HG03460 (cell line): ENCODE measurements at regions not wholly inside any gene's neighbourhood (a gene's known extent, or its start where the extent isn't known, plus 50 kb on each side); places are given as distances from the start of the nearest gene placed in this dataset.

Experiments
- ATAC-seq: cut with Tn5 transposase; IDR thresholded peaks from one replicate; pipeline ENCODE4 v1.9.1; 2021; ENCODE audit not compliant: unreplicated experiment

- ATAC-seq = no peak
Observed at GRCh38 chr18:53819671-53820070, 404.8 kb downstream of the MBD2 start.

- no peak for ATAC-seq
Observed at GRCh38 chr18:53819174-53819573, 405.3 kb downstream of the MBD2 start.

- no peak for ATAC-seq
Observed at GRCh38 chr18:53817976-53818950, 406.2 kb downstream of the MBD2 start.

- no peak for ATAC-seq
Observed at GRCh38 chr18:53800171-53800570, 424.3 kb downstream of the MBD2 start.

GRCh38 chr18:53799134-53799533 is 425.3 kb downstream of the MBD2 start:
- ATAC-seq = no peak

GRCh38 chr18:53798516-53798915 is 426.0 kb downstream of the MBD2 start:
- no peak for ATAC-seq

- no peak for ATAC-seq
Observed at GRCh38 chr18:53797998-53798495, 426.4 kb downstream of the MBD2 start.

GRCh38 chr18:53796040-53796729 is 428.3 kb downstream of the MBD2 start:
- ATAC-seq = peak; percentile 91

GRCh38 chr18:53795610-53796009 is 428.9 kb downstream of the MBD2 start:
- no peak for ATAC-seq

GRCh38 chr18:53795061-53795460 is 429.4 kb downstream of the MBD2 start:
- no peak for ATAC-seq

- ATAC-seq = no peak
Observed at GRCh38 chr18:53792762-53793161, 431.7 kb downstream of the MBD2 start.

- ATAC-seq = no peak
Observed at GRCh38 chr18:53790786-53791185, 433.7 kb downstream of the MBD2 start.

GRCh38 chr18:53789376-53790247 is 434.9 kb downstream of the MBD2 start:
- no peak for ATAC-seq

- no peak for ATAC-seq
Observed at GRCh38 chr18:53785811-53786210, 438.7 kb downstream of the MBD2 start.

GRCh38 chr18:53784253-53784652 is 440.2 kb downstream of the MBD2 start:
- no peak for ATAC-seq

GRCh38 chr18:53780666-53781065 is 443.8 kb downstream of the MBD2 start:
- ATAC-seq = no peak

GRCh38 chr18:53772293-53772692 is 452.2 kb downstream of the MBD2 start:
- no peak for ATAC-seq

- no peak for ATAC-seq
Observed at GRCh38 chr18:53771664-53772063, 452.8 kb downstream of the MBD2 start.

GRCh38 chr18:53765211-53765610 is 459.3 kb downstream of the MBD2 start:
- ATAC-seq = no peak

- ATAC-seq = no peak
Observed at GRCh38 chr18:53764086-53764485, 460.4 kb downstream of the MBD2 start.

- ATAC-seq = no peak
Observed at GRCh38 chr18:53757328-53757727, 467.1 kb downstream of the MBD2 start.
